WTC11 (cell line): ENCODE measurements at regions not wholly inside any gene's neighbourhood (a gene's known extent, or its start where the extent isn't known, plus 50 kb on each side); places are given as distances from the start of the nearest gene placed in this dataset.

Source experiments
- ATAC-seq: fragments of 200-7000 bp; cut with Tn5 transposase; 2 replicates; pipeline ENCODE4 v1.10.0; 2021; ENCODE audit warnings: mild to moderate bottlenecking, moderate library complexity
- CTCF ChIA-PET: fragments of 300-600 bp; sonication (Branson Sonifier 250); formaldehyde crosslinking; loops from one replicate; lab custom pipeline; 2021; ENCODE audit warnings: antibody characterized with exemption; lab: Charles Lee
- POLR2A ChIA-PET: fragments of 350-600 bp; sonication (Branson Sonifier 250); formaldehyde crosslinking; loops from one replicate; lab custom pipeline; 2021; ENCODE audit warnings: antibody characterized with exemption; lab: Charles Lee
- DNase-seq: peaks from one replicate; pipeline ENCODE4 v3.0.0; 2021; ENCODE audit warnings: low spot score
- H3K27ac Mint-ChIP-seq: 2 replicates; pipeline ENCODE4 v1.8.0; 2021; ENCODE audit warnings: mixed read lengths
- H3K27me3 Mint-ChIP-seq: 2 replicates; pipeline ENCODE4 v1.8.0; 2021; ENCODE audit warnings: low read depth, mild to moderate bottlenecking, moderate library complexity, mixed read lengths
- H3K36me3 Mint-ChIP-seq: 2 replicates; pipeline ENCODE4 v1.8.0; 2021; ENCODE audit warnings: mixed read lengths
- H3K4me1 Mint-ChIP-seq: 2 replicates; pipeline ENCODE4 v1.8.0; 2022; ENCODE audit warnings: mixed read lengths
- H3K4me3 Mint-ChIP-seq: 2 replicates; pipeline ENCODE4 v1.8.0; 2021; ENCODE audit warnings: mild to moderate bottlenecking, moderate library complexity, mixed read lengths
- H3K9me3 Mint-ChIP-seq: 2 replicates; pipeline ENCODE4 v1.8.0; 2021; ENCODE audit warnings: mixed read lengths
- AR ChIP-seq: fragments of 250-450 bp; sonication (Bioruptor Pico); IDR thresholded peaks from 2 replicates; pipeline ENCODE4 v1.9.0; 2021; ENCODE audit warnings: mild to moderate bottlenecking
- ATF2 ChIP-seq: sonication (generic); formaldehyde crosslinking; IDR thresholded peaks from 2 replicates; pipeline ENCODE4 v1.8.1; 2022; ENCODE audit warnings: low read depth, missing genetic modification reagents, borderline replicate concordance
- E2F4 ChIP-seq: sonication (generic); formaldehyde crosslinking; IDR thresholded peaks from 2 replicates; pipeline ENCODE4 v1.8.1; 2022; ENCODE audit warnings: low read depth, mild to moderate bottlenecking, moderate library complexity, missing genetic modification reagents, borderline replicate concordance
- HMGXB4 ChIP-seq: sonication (generic); formaldehyde crosslinking; IDR thresholded peaks from 2 replicates; pipeline ENCODE4 v1.8.1; 2023; ENCODE audit warnings: mild to moderate bottlenecking, moderate library complexity, missing genetic modification reagents
- JUN ChIP-seq: sonication (generic); formaldehyde crosslinking; IDR thresholded peaks from 2 replicates; pipeline ENCODE4 v1.8.0; 2023; ENCODE audit warnings: mild to moderate bottlenecking, missing genetic modification reagents
- MAX ChIP-seq: sonication (generic); formaldehyde crosslinking; IDR thresholded peaks from 2 replicates; pipeline ENCODE4 v1.8.0; 2022; ENCODE audit warnings: mild to moderate bottlenecking, missing genetic modification reagents
- MLX ChIP-seq: sonication (generic); formaldehyde crosslinking; IDR thresholded peaks from 2 replicates; pipeline ENCODE4 v1.8.1; 2023; ENCODE audit warnings: mild to moderate bottlenecking, missing genetic modification reagents, moderate library complexity
- NR2C2 ChIP-seq: sonication (generic); formaldehyde crosslinking; IDR thresholded peaks from 2 replicates; pipeline ENCODE4 v1.8.0; 2022; ENCODE audit warnings: mild to moderate bottlenecking, missing genetic modification reagents
- PRRX2 ChIP-seq: fragments of 250-450 bp; sonication (Bioruptor Pico); IDR thresholded peaks from 2 replicates; pipeline ENCODE4 v1.8.0; 2021; ENCODE audit warnings: mild to moderate bottlenecking
- SP1 ChIP-seq: sonication (generic); formaldehyde crosslinking; conservative IDR thresholded peaks from 2 replicates; pipeline ENCODE4 v1.8.1; 2022; ENCODE audit warnings: missing genetic modification reagents
- STAT6 ChIP-seq: sonication (generic); formaldehyde crosslinking; conservative IDR thresholded peaks from 2 replicates; pipeline ENCODE4 v1.8.1; 2023; ENCODE audit warnings: mild to moderate bottlenecking, low read depth, missing genetic modification reagents, moderate library complexity
- ZBTB21 ChIP-seq: sonication (generic); formaldehyde crosslinking; IDR thresholded peaks from 2 replicates; pipeline ENCODE4 v1.8.1; 2023; ENCODE audit warnings: mild to moderate bottlenecking, missing genetic modification reagents, borderline replicate concordance
- ZMAT4 ChIP-seq: fragments of 250-450 bp; sonication (Bioruptor Pico); IDR thresholded peaks from 2 replicates; pipeline ENCODE4 v1.9.0; 2021; ENCODE audit warnings: mild to moderate bottlenecking
- ZNF263 ChIP-seq: sonication (generic); formaldehyde crosslinking; IDR thresholded peaks from 2 replicates; pipeline ENCODE4 v1.8.1; 2022; ENCODE audit warnings: low read depth, mild to moderate bottlenecking, moderate library complexity, missing genetic modification reagents
- ZNF281 ChIP-seq: sonication (generic); formaldehyde crosslinking; IDR thresholded peaks from 2 replicates; pipeline ENCODE4 v1.8.0; 2023; ENCODE audit warnings: mild to moderate bottlenecking, missing genetic modification reagents
- ZNF396 ChIP-seq: fragments of 250-450 bp; sonication (Bioruptor Pico); IDR thresholded peaks from 2 replicates; pipeline ENCODE4 v1.8.0; 2021; ENCODE audit warnings: mild to moderate bottlenecking, moderate library complexity, borderline replicate concordance
- ZSCAN18 ChIP-seq: fragments of 250-450 bp; sonication (Bioruptor Pico); IDR thresholded peaks from 2 replicates; pipeline ENCODE4 v2.1.2; 2022; ENCODE audit warnings: mild to moderate bottlenecking, moderate library complexity

- no peak for TF ChIP-seq AR (CRISPR knock-in tag)
- TF ChIP-seq ZNF281 (CRISPR knock-in tag), result no peak
- no peak for TF ChIP-seq E2F4 (CRISPR knock-in tag)
- no peak for TF ChIP-seq ZNF396
- TF ChIP-seq JUN, result no peak
- no peak for TF ChIP-seq NR2C2 (CRISPR knock-in tag)
- no peak for TF ChIP-seq ATF2
- TF ChIP-seq ZBTB21 (CRISPR knock-in tag), result no peak
- ChIA-PET POLR2A (no interaction called here), CTCF (no interaction called here)
- DNase-seq, result no peak
- Mint-ChIP-seq H3K4me1 (no peaks in the 10 kb centered on the region), H3K4me3 (no peak overlapping the region), H3K27me3 (no peaks in the 10 kb centered on the region), H3K9me3 (peaks cover 5% of the 10 kb centered on the region), H3K27ac (no peak overlapping the region), H3K36me3 (no peaks in the 10 kb centered on the region)
- ATAC-seq, result no peak
These were observed 62.3 kb upstream of the POM121L12 start for GRCh38 chr7:52973126-52973525.

GRCh38 chr7:52962402-52963076 is 72.9 kb upstream of the POM121L12 start:
- no peak overlapping the region for H3K4me3 Mint-ChIP-seq
- ChIA-PET POLR2A (no interaction called here), CTCF (no interaction called here)
- no peaks in the 10 kb centered on the region for H3K27me3 Mint-ChIP-seq
- DNase-seq (no peak), ATAC-seq (no peak)
- peaks cover 13% of the 10 kb centered on the region for H3K9me3 Mint-ChIP-seq
- H3K27ac Mint-ChIP-seq, result no peak overlapping the region
- peaks cover 21% of the 10 kb centered on the region for H3K4me1 Mint-ChIP-seq
- no peaks in the 10 kb centered on the region; the same call in 1 of the 2 replicates for H3K36me3 Mint-ChIP-seq
- TF ChIP-seq ZNF263 (no peak), PRRX2 (CRISPR knock-in tag) (no peak), STAT6 (CRISPR knock-in tag) (no peak), ZMAT4 (CRISPR knock-in tag) (no peak), SP1 (no peak), MAX (no peak), HMGXB4 (CRISPR knock-in tag) (no peak), MLX (CRISPR knock-in tag) (no peak), ZSCAN18 (no peak)
